Esophagus squamous epithelium (tissue), 5 donors: ENCODE measurements at regions not wholly inside any gene's neighbourhood (a gene's known extent, or its start where the extent isn't known, plus 50 kb on each side); places are given as distances from the start of the nearest gene placed in this dataset.

Experiments
- DNase-seq: peaks from one replicate; lab custom pipeline; 2025; lab: John Stamatoyannopoulos, UW
- H3K27ac ChIP-seq, 4 donors: fragments of 200-600 bp; sonication (generic); one replicate each; pipeline ENCODE4 v1.5.1; 2016 to 2019; ENCODE audit warnings: mild to moderate bottlenecking in 1 of 4
- H3K27me3 ChIP-seq, 4 donors: fragments of 200-600 bp; sonication (generic); 1 replicate in 3 of 4; 2 replicates in 1 of 4; pipeline versions ENCODE4 v1.5.1 to v1.6.0; 2017 to 2021; ENCODE audit warnings: antibody characterized with exemption in 1 of 4
- H3K36me3 ChIP-seq, 3 donors: fragments of 200-600 bp; sonication (generic); one replicate each; pipeline ENCODE4 v1.5.1; 2016 to 2019
- H3K4me1 ChIP-seq, 3 donors: fragments of 200-600 bp; sonication (generic); one replicate each; pipeline ENCODE4 v1.5.1; 2017 to 2019
- H3K4me3 ChIP-seq, 4 donors: fragments of 200-600 bp; sonication (generic); 1 replicate in 3 of 4; 2 replicates in 1 of 4; pipeline ENCODE4 v1.5.1; 2016 to 2019; ENCODE audit warnings: mild to moderate bottlenecking in 2 of 4, moderate library complexity in 1 of 4
- H3K9me3 ChIP-seq, 3 donors: fragments of 200-600 bp; sonication (generic); one replicate each; pipeline ENCODE4 v1.5.1; 2016 to 2019
- POLR2A ChIP-seq, 4 donors: fragments of 450-650 bp; IDR thresholded peaks; one replicate each; pipeline ENCODE4 v1.6.1; 2017; ENCODE audit warnings: antibody characterized with exemption in 4 of 4, mild to moderate bottlenecking in 4 of 4, moderate library complexity in 3 of 4
- WGBS, 2 donors: methylation state at CpG; one replicate each; pipeline ENCODE4 v1.1.5; 2018; 5-methylcytosine and 5-hydroxymethylcytosine counted together
- intact Hi-C: fragments of 100-400 bp; cut with DNase I; formaldehyde crosslinking; loops from one replicate; pipeline ENCODE4 v1.15.0; 2022
- TF ChIP-seq, protein P1 (sequence below), 6 experiments: fragments of 450-650 bp in 4 of 6; fragments of 200-600 bp in 2 of 6; sonication (generic) in 2 of 6; IDR thresholded peaks; one replicate each; pipeline ENCODE4 v1.5.1; 2016 to 2019; ENCODE audit warnings: antibody characterized with exemption in 6 of 6, mild to moderate bottlenecking in 4 of 6, moderate library complexity in 4 of 6
- donor health status: DM: yes; HTN: yes; CAD: no.

- Histone ChIP-seq H3K36me3 (no peaks in the 10 kb centered on the region), H3K4me1 (no peaks in the 10 kb centered on the region), H3K27me3 (peaks cover 0 to 3% (median 0%) of the 10 kb centered on the region in 4 donors), H3K27ac (no peak overlapping the region), H3K9me3 (no peaks in the 10 kb centered on the region), H3K4me3 (no peak overlapping the region)
- DNase-seq = no peak
- intact Hi-C loops = no loop called here
- 61 to 74% methylated on average over 2 of the region's 2 CpGs for WGBS, 2 donors
- TF ChIP-seq, protein P1, sequence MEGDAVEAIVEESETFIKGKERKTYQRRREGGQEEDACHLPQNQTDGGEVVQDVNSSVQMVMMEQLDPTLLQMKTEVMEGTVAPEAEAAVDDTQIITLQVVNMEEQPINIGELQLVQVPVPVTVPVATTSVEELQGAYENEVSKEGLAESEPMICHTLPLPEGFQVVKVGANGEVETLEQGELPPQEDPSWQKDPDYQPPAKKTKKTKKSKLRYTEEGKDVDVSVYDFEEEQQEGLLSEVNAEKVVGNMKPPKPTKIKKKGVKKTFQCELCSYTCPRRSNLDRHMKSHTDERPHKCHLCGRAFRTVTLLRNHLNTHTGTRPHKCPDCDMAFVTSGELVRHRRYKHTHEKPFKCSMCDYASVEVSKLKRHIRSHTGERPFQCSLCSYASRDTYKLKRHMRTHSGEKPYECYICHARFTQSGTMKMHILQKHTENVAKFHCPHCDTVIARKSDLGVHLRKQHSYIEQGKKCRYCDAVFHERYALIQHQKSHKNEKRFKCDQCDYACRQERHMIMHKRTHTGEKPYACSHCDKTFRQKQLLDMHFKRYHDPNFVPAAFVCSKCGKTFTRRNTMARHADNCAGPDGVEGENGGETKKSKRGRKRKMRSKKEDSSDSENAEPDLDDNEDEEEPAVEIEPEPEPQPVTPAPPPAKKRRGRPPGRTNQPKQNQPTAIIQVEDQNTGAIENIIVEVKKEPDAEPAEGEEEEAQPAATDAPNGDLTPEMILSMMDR (IDR thresholded peaks at IDR 0.05) = no peak
- no peak for TF ChIP-seq POLR2A (IDR thresholded peaks at IDR 0.05)
Observed at GRCh38 chr9:120338340-120338739, 241.6 kb downstream of the CDK5RAP2 start.

GRCh38 chr9:120337131-120337530, 242.8 kb downstream of the CDK5RAP2 start:
- TF ChIP-seq POLR2A (IDR thresholded peaks at IDR 0.05) = no peak
- TF ChIP-seq, protein P1 (IDR thresholded peaks at IDR 0.05) = no peak
- Histone ChIP-seq H3K36me3 (no peaks in the 10 kb centered on the region), H3K9me3 (no peaks in the 10 kb centered on the region), H3K4me3 (no peak overlapping the region), H3K4me1 (no peaks in the 10 kb centered on the region), H3K27me3 (peaks cover 0 to 3% (median 0%) of the 10 kb centered on the region in 4 donors), H3K27ac (no peak overlapping the region)
- WGBS, 2 donors = 71 to 89% methylated on average over 3 to 4 of the region's 4 CpGs
- intact Hi-C loops = no loop called here
- DNase-seq = no peak

- Histone ChIP-seq H3K36me3 (no peaks in the 10 kb centered on the region), H3K4me3 (no peak overlapping the region), H3K27me3 (peaks cover 0 to 3% (median 0%) of the 10 kb centered on the region in 4 donors), H3K9me3 (no peaks in the 10 kb centered on the region), H3K27ac (no peak overlapping the region), H3K4me1 (no peaks in the 10 kb centered on the region)
- intact Hi-C loops = no loop called here
- 69 to 85% methylated on average over 2 of the region's 4 CpGs for WGBS, 2 donors
- DNase-seq = no peak
- TF ChIP-seq, protein P1 (IDR thresholded peaks at IDR 0.05) = no peak
Observed at GRCh38 chr9:120336753-120337090, 243.2 kb downstream of the CDK5RAP2 start.

- Histone ChIP-seq H3K9me3 (no peaks in the 10 kb centered on the region), H3K36me3 (no peaks in the 10 kb centered on the region), H3K4me1 (no peaks in the 10 kb centered on the region), H3K4me3 (no peak overlapping the region), H3K27me3 (peaks cover 0 to 3% (median 0%) of the 10 kb centered on the region in 4 donors), H3K27ac (no peak overlapping the region)
- DNase-seq = no peak
- TF ChIP-seq POLR2A (IDR thresholded peaks at IDR 0.05) = no peak
- TF ChIP-seq, protein P1 (IDR thresholded peaks at IDR 0.05) = no peak
- intact Hi-C loops = no loop called here
- 44 to 65% methylated on average over 5 of the region's 6 CpGs for WGBS, 2 donors
Observed at GRCh38 chr9:120336021-120336752, 243.8 kb downstream of the CDK5RAP2 start.

DNA sequence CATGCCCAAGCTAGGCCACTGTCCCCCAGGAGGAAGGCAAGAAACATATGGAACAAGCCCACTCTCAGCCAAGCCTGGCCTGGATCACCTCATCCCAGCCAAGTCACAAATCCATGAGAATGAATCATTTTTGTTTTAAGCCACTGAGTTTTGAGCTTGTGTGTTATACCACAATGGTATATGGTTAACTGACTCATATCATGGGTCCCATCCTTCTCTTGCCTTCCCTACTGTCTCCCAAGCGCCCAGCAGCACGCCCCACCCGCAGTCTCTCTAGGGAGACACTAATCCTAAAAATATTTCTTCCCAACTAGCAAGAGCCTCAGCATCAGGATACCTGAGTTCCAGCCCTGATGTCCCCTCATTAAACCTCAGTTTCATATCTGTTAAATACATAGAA, 248.1 kb downstream of the CDK5RAP2 start:
- TF ChIP-seq, protein P1 (IDR thresholded peaks at IDR 0.05) = no peak
- TF ChIP-seq POLR2A (IDR thresholded peaks at IDR 0.05) = no peak
- Histone ChIP-seq H3K4me1 (no peaks in the 10 kb centered on the region), H3K36me3 (no peaks in the 10 kb centered on the region), H3K27ac (no peak overlapping the region), H3K4me3 (no peak overlapping the region), H3K9me3 (no peaks in the 10 kb centered on the region), H3K27me3 (no peaks in the 10 kb centered on the region)
- WGBS, 2 donors = 78 to 79% methylated on average over 3 of the region's 3 CpGs
- no peak for DNase-seq
- intact Hi-C loops = no loop called here
